ENCODE measurements at regions not wholly inside any gene's neighbourhood (a gene's known extent, or its start where the extent isn't known, plus 50 kb on each side); places are given as distances from the start of the nearest gene placed in this dataset.

DNA sequence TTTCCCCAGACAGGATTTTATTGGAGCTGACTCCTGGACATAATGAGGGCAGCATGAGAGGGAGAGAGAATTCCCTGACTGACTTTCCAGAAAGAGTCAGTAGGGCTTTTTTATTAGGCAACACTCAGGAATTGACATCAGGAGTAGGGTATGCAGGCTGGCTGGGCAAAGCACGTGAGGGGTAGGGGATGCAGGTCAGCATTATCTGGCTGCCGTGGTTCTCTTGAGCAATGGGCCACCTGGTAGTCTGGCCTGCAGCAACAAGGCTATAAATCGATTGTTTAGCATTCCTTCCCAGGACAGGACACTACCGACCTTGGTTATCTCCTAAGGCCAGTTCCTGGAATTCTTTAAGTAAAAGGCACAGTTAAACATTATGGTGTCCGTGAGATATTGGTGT lies 160.8 kb upstream of the AGAP1 start:
- Histone ChIP-seq H3K4me1 (ENCODE audit: control insufficient read depth, extremely low read depth, insufficient read depth, low read length) (no peaks in the 10 kb centered on the region), H3K4me2 (ENCODE audit: insufficient read depth, low read length) (no peak overlapping the region), H3K27me3 (ENCODE audit: control insufficient read depth in 2 of 2, insufficient read depth in 2 of 2, low read length in 2 of 2) (no peaks in the 10 kb centered on the region), H3K9me1 (replicated peaks; ENCODE audit: control insufficient read depth, extremely low read depth, insufficient read depth, low read length) (no peaks in the 10 kb centered on the region), H3K9me3 (replicated peaks; ENCODE audit: control insufficient read depth, insufficient read depth, low read length) (no peaks in the 10 kb centered on the region), H3K4me3 (replicated peaks in 1 of 3; ENCODE audit: insufficient read depth in 1 of 3, low read depth in 1 of 3, low read length in 3 of 3) (no peak overlapping the region), H3K9ac (replicated peaks; ENCODE audit: extremely low read depth, insufficient read depth, low read length) (no peak overlapping the region), H2AFZ (ENCODE audit: low read depth, low read length) (no peak overlapping the region), H3K79me2 (ENCODE audit: control insufficient read depth, insufficient read depth, low read length) (no peaks in the 10 kb centered on the region), H4K20me1 (replicated peaks; ENCODE audit: control insufficient read depth, extremely low read depth, insufficient read depth, low read length) (no peaks in the 10 kb centered on the region), H3K27ac (ENCODE audit: insufficient read depth, low read depth, low read length) (no peak overlapping the region), H3K36me3 (ENCODE audit: control insufficient read depth in 2 of 2, extremely low read depth in 1 of 2, insufficient read depth in 2 of 2, low read length in 2 of 2) (no peaks in the 10 kb centered on the region)
- TF ChIP-seq, protein P1, sequence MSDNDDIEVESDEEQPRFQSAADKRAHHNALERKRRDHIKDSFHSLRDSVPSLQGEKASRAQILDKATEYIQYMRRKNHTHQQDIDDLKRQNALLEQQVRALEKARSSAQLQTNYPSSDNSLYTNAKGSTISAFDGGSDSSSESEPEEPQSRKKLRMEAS (IDR thresholded peaks at IDR 0.05; ENCODE audit: insufficient read depth, insufficient read length) = no peak
- TF ChIP-seq FOS (IDR thresholded peaks at IDR 0.05; ENCODE audit: borderline replicate concordance, insufficient read depth, low read length) (no peak), MYC (IDR thresholded peaks at IDR 0.05; ENCODE audit: low read depth, low read length) (no peak), POLR2A (IDR thresholded peaks at IDR 0.05; ENCODE audit: low read depth, low read length) (no peak), POLR2AphosphoS5 (IDR thresholded peaks at IDR 0.05; ENCODE audit: insufficient read depth, low read depth, low read length) (no peak), EZH2 (IDR thresholded peaks at IDR 0.05; ENCODE audit: borderline replicate concordance, low read depth, low read length, severe bottlenecking) (no peak), JUN (IDR thresholded peaks at IDR 0.05; ENCODE audit: borderline replicate concordance, insufficient read depth, insufficient read length, low read depth) (no peak), GATA2 (IDR thresholded peaks at IDR 0.05; ENCODE audit: insufficient read depth, insufficient read length, low read depth, low read length) (no peak)
- TF ChIP-seq, protein P2, sequence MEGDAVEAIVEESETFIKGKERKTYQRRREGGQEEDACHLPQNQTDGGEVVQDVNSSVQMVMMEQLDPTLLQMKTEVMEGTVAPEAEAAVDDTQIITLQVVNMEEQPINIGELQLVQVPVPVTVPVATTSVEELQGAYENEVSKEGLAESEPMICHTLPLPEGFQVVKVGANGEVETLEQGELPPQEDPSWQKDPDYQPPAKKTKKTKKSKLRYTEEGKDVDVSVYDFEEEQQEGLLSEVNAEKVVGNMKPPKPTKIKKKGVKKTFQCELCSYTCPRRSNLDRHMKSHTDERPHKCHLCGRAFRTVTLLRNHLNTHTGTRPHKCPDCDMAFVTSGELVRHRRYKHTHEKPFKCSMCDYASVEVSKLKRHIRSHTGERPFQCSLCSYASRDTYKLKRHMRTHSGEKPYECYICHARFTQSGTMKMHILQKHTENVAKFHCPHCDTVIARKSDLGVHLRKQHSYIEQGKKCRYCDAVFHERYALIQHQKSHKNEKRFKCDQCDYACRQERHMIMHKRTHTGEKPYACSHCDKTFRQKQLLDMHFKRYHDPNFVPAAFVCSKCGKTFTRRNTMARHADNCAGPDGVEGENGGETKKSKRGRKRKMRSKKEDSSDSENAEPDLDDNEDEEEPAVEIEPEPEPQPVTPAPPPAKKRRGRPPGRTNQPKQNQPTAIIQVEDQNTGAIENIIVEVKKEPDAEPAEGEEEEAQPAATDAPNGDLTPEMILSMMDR (IDR thresholded peaks at IDR 0.05; ENCODE audit: extremely low read depth in 1 of 2, insufficient read depth in 1 of 2, low read depth in 1 of 2, low read length in 2 of 2) = no peak
- FAIRE-seq = no peak
- POLR2A ChIA-PET = no interaction called here
- no peak for DNase-seq (ENCODE audit: low read depth, low spot score)
- BruUV-seq (replicated peaks) = no TSS peak
- CTCF ChIA-PET = no interaction called here
- dilution Hi-C loops (cut with MboI; ENCODE audit: extremely low pct_ligation_motif_present, low sequenced_read_pairs) = no loop called here
- intact Hi-C loops (cut with micrococcal nuclease) = no loop called here
